ENCODE measurements at regions not wholly inside any gene's neighbourhood (a gene's known extent, or its start where the extent isn't known, plus 50 kb on each side); places are given as distances from the start of the nearest gene placed in this dataset.

- H2AFZ ChIP-seq (ENCODE audit: low read length) = no peak overlapping the region
- H3K36me3 ChIP-seq (ENCODE audit: insufficient read depth, low read length) = no peaks in the 10 kb centered on the region
- H3K27me3 ChIP-seq (ENCODE audit: low read length) = no peaks in the 10 kb centered on the region
Observed at GRCh38 chr1:220368352-220369265, 96.4 kb upstream of the RAB3GAP2 start.

GRCh38 chr1:220367833-220368232 is 95.6 kb upstream of the RAB3GAP2 start:
- no peaks in the 10 kb centered on the region for H3K9me3 ChIP-seq (ENCODE audit: low read length)
- H4K20me1 ChIP-seq (ENCODE audit: insufficient read depth, low read depth, low read length) = no peaks in the 10 kb centered on the region
- H3K9me2 ChIP-seq (replicated peaks; ENCODE audit: insufficient read depth, low read length) = no peaks in the 10 kb centered on the region
- no peak for DNase-seq
- no peak overlapping the region for H2AFZ ChIP-seq (ENCODE audit: low read length)
- H3K27ac ChIP-seq (ENCODE audit: low read length) = no peak overlapping the region
- H3K36me3 ChIP-seq (ENCODE audit: insufficient read depth, low read length) = no peaks in the 10 kb centered on the region
- H3K4me3 ChIP-seq (ENCODE audit: low read length) = no peak overlapping the region
- H3K27me3 ChIP-seq (ENCODE audit: low read length) = no peaks in the 10 kb centered on the region
- H3K4me1 ChIP-seq (ENCODE audit: low read length) = no peaks in the 10 kb centered on the region
- no peaks in the 10 kb centered on the region for H3K79me2 ChIP-seq (ENCODE audit: low read length)
- H3K4me2 ChIP-seq (ENCODE audit: low read depth, low read length, poor library complexity, severe bottlenecking) = no peak overlapping the region
- H3K9ac ChIP-seq (ENCODE audit: low read length) = no peak overlapping the region

More at GRCh38 chr1:220368352-220369265, 96.4 kb upstream of the RAB3GAP2 start:
- Histone ChIP-seq H3K9me2 (replicated peaks; ENCODE audit: insufficient read depth, low read length) (no peaks in the 10 kb centered on the region), H3K4me2 (ENCODE audit: low read depth, low read length, poor library complexity, severe bottlenecking) (no peak overlapping the region), H4K20me1 (ENCODE audit: insufficient read depth, low read depth, low read length) (no peaks in the 10 kb centered on the region), H3K4me1 (ENCODE audit: low read length) (no peaks in the 10 kb centered on the region), H3K79me2 (ENCODE audit: low read length) (no peaks in the 10 kb centered on the region), H3K9ac (ENCODE audit: low read length) (no peak overlapping the region), H3K4me3 (ENCODE audit: low read length) (no peak overlapping the region), H3K9me3 (ENCODE audit: low read length) (no peaks in the 10 kb centered on the region), H3K27ac (ENCODE audit: low read length) (no peak overlapping the region)
- DNase-seq = no peak

DNA sequence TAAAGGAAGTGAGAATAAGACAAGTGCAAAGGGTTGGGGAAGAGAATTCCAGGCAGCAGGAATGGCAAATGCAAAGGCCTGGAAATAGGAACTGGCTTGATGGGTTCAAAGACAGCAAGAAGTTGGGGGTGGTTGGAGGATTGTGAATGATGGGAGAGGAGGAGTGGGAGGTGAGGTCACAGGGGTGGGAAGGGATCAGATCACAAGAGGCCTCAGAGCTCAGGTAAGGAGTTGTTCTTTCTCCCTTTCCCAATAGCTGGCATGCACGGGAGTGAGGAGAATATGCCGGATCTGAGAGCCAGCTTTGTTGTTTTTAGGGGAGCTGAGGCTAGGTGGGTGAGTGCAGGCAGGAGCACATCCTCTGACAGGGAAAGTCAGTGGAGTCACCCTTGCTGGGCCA is 94.0 kb upstream of the RAB3GAP2 start:
- no peaks in the 10 kb centered on the region for H3K9me3 ChIP-seq (ENCODE audit: low read length)
- H4K20me1 ChIP-seq (ENCODE audit: insufficient read depth, low read depth, low read length) = no peaks in the 10 kb centered on the region
- no peak overlapping the region for H3K27ac ChIP-seq (ENCODE audit: low read length)
- H3K36me3 ChIP-seq (ENCODE audit: insufficient read depth, low read length) = no peaks in the 10 kb centered on the region
- H3K4me2 ChIP-seq (ENCODE audit: low read depth, low read length, poor library complexity, severe bottlenecking) = no peak overlapping the region
- no peaks in the 10 kb centered on the region for H3K9me2 ChIP-seq (replicated peaks; ENCODE audit: insufficient read depth, low read length)
- H3K4me1 ChIP-seq (ENCODE audit: low read length) = no peaks in the 10 kb centered on the region
- no peak overlapping the region for H2AFZ ChIP-seq (ENCODE audit: low read length)
- no peaks in the 10 kb centered on the region for H3K27me3 ChIP-seq (ENCODE audit: low read length)
- no peak overlapping the region for H3K9ac ChIP-seq (ENCODE audit: low read length)
- no peak for DNase-seq
- H3K79me2 ChIP-seq (ENCODE audit: low read length) = no peaks in the 10 kb centered on the region
- no peak overlapping the region for H3K4me3 ChIP-seq (ENCODE audit: low read length)

GRCh38 chr1:220363196-220363837 is 91.1 kb upstream of the RAB3GAP2 start:
- no peak for DNase-seq
- H3K36me3 ChIP-seq (ENCODE audit: insufficient read depth, low read length) = no peaks in the 10 kb centered on the region
- H4K20me1 ChIP-seq (ENCODE audit: insufficient read depth, low read depth, low read length) = no peaks in the 10 kb centered on the region
- H3K27ac ChIP-seq (ENCODE audit: low read length) = no peak overlapping the region
- no peaks in the 10 kb centered on the region for H3K4me1 ChIP-seq (ENCODE audit: low read length)
- H3K79me2 ChIP-seq (ENCODE audit: low read length) = no peaks in the 10 kb centered on the region
- no peak overlapping the region for H2AFZ ChIP-seq (ENCODE audit: low read length)
- no peaks in the 10 kb centered on the region for H3K9me3 ChIP-seq (ENCODE audit: low read length)
- H3K4me2 ChIP-seq (ENCODE audit: low read depth, low read length, poor library complexity, severe bottlenecking) = no peak overlapping the region
- H3K9ac ChIP-seq (ENCODE audit: low read length) = no peak overlapping the region
- no peak overlapping the region for H3K4me3 ChIP-seq (ENCODE audit: low read length)
- H3K9me2 ChIP-seq (replicated peaks; ENCODE audit: insufficient read depth, low read length) = no peaks in the 10 kb centered on the region
- H3K27me3 ChIP-seq (ENCODE audit: low read length) = no peaks in the 10 kb centered on the region

GRCh38 chr1:220356981-220357850 is 85.0 kb upstream of the RAB3GAP2 start:
- no peak for DNase-seq
- Histone ChIP-seq H3K4me3 (ENCODE audit: low read length) (no peak overlapping the region), H3K79me2 (ENCODE audit: low read length) (no peaks in the 10 kb centered on the region), H3K9me2 (replicated peaks; ENCODE audit: insufficient read depth, low read length) (no peaks in the 10 kb centered on the region), H3K9me3 (ENCODE audit: low read length) (no peaks in the 10 kb centered on the region), H3K4me1 (ENCODE audit: low read length) (no peaks in the 10 kb centered on the region), H4K20me1 (ENCODE audit: insufficient read depth, low read depth, low read length) (no peaks in the 10 kb centered on the region), H2AFZ (ENCODE audit: low read length) (no peak overlapping the region), H3K27ac (ENCODE audit: low read length) (no peak overlapping the region), H3K9ac (ENCODE audit: low read length) (no peak overlapping the region), H3K27me3 (ENCODE audit: low read length) (no peaks in the 10 kb centered on the region), H3K4me2 (ENCODE audit: low read depth, low read length, poor library complexity, severe bottlenecking) (no peak overlapping the region), H3K36me3 (ENCODE audit: insufficient read depth, low read length) (no peaks in the 10 kb centered on the region)

GRCh38 chr1:220353229-220354012 is 81.2 kb upstream of the RAB3GAP2 start:
- no peaks in the 10 kb centered on the region for H4K20me1 ChIP-seq (ENCODE audit: insufficient read depth, low read depth, low read length)
- H3K27ac ChIP-seq (ENCODE audit: low read length) = no peak overlapping the region
- no peak overlapping the region for H3K4me3 ChIP-seq (ENCODE audit: low read length)
- H3K79me2 ChIP-seq (ENCODE audit: low read length) = no peaks in the 10 kb centered on the region
- DNase-seq = peak; percentile 50
- H3K36me3 ChIP-seq (ENCODE audit: insufficient read depth, low read length) = no peaks in the 10 kb centered on the region
- no peak overlapping the region for H3K4me2 ChIP-seq (ENCODE audit: low read depth, low read length, poor library complexity, severe bottlenecking)
- H3K27me3 ChIP-seq (ENCODE audit: low read length) = no peaks in the 10 kb centered on the region
- H3K9me2 ChIP-seq (replicated peaks; ENCODE audit: insufficient read depth, low read length) = no peaks in the 10 kb centered on the region
- no peak overlapping the region for H3K9ac ChIP-seq (ENCODE audit: low read length)
- H2AFZ ChIP-seq (ENCODE audit: low read length) = no peak overlapping the region
- no peaks in the 10 kb centered on the region for H3K4me1 ChIP-seq (ENCODE audit: low read length)
- no peaks in the 10 kb centered on the region for H3K9me3 ChIP-seq (ENCODE audit: low read length)

- Histone ChIP-seq H3K9me3 (ENCODE audit: low read length) (no peaks in the 10 kb centered on the region), H3K4me2 (ENCODE audit: low read depth, low read length, poor library complexity, severe bottlenecking) (no peak overlapping the region), H3K4me3 (ENCODE audit: low read length) (no peak overlapping the region)
Observed at GRCh38 chr1:220348211-220348610, 76.0 kb upstream of the RAB3GAP2 start.

More at GRCh38 chr1:220348211-220348610, 76.0 kb upstream of the RAB3GAP2 start:
- Histone ChIP-seq H3K9ac (ENCODE audit: low read length) (no peak overlapping the region), H3K9me2 (replicated peaks; ENCODE audit: insufficient read depth, low read length) (no peaks in the 10 kb centered on the region), H3K27ac (ENCODE audit: low read length) (no peak overlapping the region), H3K27me3 (ENCODE audit: low read length) (no peaks in the 10 kb centered on the region), H4K20me1 (ENCODE audit: insufficient read depth, low read depth, low read length) (no peaks in the 10 kb centered on the region), H3K79me2 (ENCODE audit: low read length) (no peaks in the 10 kb centered on the region), H2AFZ (ENCODE audit: low read length) (no peak overlapping the region), H3K36me3 (ENCODE audit: insufficient read depth, low read length) (no peaks in the 10 kb centered on the region), H3K4me1 (ENCODE audit: low read length) (no peaks in the 10 kb centered on the region)
- no peak for DNase-seq

Measured in Karpas-422 (cell line).